ENCODE measurements at regions not wholly inside any gene's neighbourhood (a gene's known extent, or its start where the extent isn't known, plus 50 kb on each side); places are given as distances from the start of the nearest gene placed in this dataset.

DNA sequence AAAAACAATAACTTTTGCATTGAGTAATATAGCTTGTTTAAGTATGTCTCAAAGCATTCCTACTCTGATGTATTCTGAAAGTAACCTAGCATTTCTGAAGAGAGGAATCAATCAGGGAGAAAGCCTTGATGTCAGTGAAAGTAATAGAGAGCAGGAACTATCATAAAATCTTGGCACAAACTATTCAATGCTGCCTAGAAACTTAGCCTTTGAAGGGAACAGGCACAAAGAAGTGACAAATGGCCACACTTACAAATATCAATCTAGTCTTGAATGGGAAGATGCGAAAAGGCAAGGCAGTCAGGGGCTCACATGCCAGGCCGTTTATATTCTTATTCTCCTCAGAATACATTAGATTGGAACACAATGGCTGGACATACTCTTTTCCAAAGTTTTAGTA lies 576.5 kb upstream of the ANO3 start:
- TF ChIP-seq, protein P1, sequence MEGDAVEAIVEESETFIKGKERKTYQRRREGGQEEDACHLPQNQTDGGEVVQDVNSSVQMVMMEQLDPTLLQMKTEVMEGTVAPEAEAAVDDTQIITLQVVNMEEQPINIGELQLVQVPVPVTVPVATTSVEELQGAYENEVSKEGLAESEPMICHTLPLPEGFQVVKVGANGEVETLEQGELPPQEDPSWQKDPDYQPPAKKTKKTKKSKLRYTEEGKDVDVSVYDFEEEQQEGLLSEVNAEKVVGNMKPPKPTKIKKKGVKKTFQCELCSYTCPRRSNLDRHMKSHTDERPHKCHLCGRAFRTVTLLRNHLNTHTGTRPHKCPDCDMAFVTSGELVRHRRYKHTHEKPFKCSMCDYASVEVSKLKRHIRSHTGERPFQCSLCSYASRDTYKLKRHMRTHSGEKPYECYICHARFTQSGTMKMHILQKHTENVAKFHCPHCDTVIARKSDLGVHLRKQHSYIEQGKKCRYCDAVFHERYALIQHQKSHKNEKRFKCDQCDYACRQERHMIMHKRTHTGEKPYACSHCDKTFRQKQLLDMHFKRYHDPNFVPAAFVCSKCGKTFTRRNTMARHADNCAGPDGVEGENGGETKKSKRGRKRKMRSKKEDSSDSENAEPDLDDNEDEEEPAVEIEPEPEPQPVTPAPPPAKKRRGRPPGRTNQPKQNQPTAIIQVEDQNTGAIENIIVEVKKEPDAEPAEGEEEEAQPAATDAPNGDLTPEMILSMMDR (conservative IDR thresholded peaks at IDR 0.05; ENCODE audit: low read depth in 2 of 2) = no peak
- TF ChIP-seq EZH2 (IDR thresholded peaks at IDR 0.05; ENCODE audit: low read depth, unreplicated experiment) (no peak), CREB1 (CRISPR knock-in tag; IDR thresholded peaks at IDR 0.05; ENCODE audit: low read depth) (no peak), POLR2AphosphoS5 (IDR thresholded peaks at IDR 0.05; ENCODE audit: low read depth) (no peak), ZNF114 (CRISPR knock-in tag; IDR thresholded peaks at IDR 0.05) (no peak), JUNB (IDR thresholded peaks at IDR 0.05; ENCODE audit: unreplicated experiment) (no peak), EZH2phosphoT487 (IDR thresholded peaks at IDR 0.05; ENCODE audit: unreplicated experiment) (no peak), NANOG (IDR thresholded peaks at IDR 0.05; ENCODE audit: borderline replicate concordance) (no peak), ZNF331 (CRISPR knock-in tag; IDR thresholded peaks at IDR 0.05; ENCODE audit: low read depth) (no peak)
- TF ChIP-seq, protein P2, sequence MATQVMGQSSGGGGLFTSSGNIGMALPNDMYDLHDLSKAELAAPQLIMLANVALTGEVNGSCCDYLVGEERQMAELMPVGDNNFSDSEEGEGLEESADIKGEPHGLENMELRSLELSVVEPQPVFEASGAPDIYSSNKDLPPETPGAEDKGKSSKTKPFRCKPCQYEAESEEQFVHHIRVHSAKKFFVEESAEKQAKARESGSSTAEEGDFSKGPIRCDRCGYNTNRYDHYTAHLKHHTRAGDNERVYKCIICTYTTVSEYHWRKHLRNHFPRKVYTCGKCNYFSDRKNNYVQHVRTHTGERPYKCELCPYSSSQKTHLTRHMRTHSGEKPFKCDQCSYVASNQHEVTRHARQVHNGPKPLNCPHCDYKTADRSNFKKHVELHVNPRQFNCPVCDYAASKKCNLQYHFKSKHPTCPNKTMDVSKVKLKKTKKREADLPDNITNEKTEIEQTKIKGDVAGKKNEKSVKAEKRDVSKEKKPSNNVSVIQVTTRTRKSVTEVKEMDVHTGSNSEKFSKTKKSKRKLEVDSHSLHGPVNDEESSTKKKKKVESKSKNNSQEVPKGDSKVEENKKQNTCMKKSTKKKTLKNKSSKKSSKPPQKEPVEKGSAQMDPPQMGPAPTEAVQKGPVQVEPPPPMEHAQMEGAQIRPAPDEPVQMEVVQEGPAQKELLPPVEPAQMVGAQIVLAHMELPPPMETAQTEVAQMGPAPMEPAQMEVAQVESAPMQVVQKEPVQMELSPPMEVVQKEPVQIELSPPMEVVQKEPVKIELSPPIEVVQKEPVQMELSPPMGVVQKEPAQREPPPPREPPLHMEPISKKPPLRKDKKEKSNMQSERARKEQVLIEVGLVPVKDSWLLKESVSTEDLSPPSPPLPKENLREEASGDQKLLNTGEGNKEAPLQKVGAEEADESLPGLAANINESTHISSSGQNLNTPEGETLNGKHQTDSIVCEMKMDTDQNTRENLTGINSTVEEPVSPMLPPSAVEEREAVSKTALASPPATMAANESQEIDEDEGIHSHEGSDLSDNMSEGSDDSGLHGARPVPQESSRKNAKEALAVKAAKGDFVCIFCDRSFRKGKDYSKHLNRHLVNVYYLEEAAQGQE (IDR thresholded peaks at IDR 0.05; ENCODE audit: unreplicated experiment) = no peak
- TF ChIP-seq, protein P3, sequence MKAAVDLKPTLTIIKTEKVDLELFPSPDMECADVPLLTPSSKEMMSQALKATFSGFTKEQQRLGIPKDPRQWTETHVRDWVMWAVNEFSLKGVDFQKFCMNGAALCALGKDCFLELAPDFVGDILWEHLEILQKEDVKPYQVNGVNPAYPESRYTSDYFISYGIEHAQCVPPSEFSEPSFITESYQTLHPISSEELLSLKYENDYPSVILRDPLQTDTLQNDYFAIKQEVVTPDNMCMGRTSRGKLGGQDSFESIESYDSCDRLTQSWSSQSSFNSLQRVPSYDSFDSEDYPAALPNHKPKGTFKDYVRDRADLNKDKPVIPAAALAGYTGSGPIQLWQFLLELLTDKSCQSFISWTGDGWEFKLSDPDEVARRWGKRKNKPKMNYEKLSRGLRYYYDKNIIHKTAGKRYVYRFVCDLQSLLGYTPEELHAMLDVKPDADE (IDR thresholded peaks at IDR 0.05) = no peak
- TF ChIP-seq, protein P4, sequence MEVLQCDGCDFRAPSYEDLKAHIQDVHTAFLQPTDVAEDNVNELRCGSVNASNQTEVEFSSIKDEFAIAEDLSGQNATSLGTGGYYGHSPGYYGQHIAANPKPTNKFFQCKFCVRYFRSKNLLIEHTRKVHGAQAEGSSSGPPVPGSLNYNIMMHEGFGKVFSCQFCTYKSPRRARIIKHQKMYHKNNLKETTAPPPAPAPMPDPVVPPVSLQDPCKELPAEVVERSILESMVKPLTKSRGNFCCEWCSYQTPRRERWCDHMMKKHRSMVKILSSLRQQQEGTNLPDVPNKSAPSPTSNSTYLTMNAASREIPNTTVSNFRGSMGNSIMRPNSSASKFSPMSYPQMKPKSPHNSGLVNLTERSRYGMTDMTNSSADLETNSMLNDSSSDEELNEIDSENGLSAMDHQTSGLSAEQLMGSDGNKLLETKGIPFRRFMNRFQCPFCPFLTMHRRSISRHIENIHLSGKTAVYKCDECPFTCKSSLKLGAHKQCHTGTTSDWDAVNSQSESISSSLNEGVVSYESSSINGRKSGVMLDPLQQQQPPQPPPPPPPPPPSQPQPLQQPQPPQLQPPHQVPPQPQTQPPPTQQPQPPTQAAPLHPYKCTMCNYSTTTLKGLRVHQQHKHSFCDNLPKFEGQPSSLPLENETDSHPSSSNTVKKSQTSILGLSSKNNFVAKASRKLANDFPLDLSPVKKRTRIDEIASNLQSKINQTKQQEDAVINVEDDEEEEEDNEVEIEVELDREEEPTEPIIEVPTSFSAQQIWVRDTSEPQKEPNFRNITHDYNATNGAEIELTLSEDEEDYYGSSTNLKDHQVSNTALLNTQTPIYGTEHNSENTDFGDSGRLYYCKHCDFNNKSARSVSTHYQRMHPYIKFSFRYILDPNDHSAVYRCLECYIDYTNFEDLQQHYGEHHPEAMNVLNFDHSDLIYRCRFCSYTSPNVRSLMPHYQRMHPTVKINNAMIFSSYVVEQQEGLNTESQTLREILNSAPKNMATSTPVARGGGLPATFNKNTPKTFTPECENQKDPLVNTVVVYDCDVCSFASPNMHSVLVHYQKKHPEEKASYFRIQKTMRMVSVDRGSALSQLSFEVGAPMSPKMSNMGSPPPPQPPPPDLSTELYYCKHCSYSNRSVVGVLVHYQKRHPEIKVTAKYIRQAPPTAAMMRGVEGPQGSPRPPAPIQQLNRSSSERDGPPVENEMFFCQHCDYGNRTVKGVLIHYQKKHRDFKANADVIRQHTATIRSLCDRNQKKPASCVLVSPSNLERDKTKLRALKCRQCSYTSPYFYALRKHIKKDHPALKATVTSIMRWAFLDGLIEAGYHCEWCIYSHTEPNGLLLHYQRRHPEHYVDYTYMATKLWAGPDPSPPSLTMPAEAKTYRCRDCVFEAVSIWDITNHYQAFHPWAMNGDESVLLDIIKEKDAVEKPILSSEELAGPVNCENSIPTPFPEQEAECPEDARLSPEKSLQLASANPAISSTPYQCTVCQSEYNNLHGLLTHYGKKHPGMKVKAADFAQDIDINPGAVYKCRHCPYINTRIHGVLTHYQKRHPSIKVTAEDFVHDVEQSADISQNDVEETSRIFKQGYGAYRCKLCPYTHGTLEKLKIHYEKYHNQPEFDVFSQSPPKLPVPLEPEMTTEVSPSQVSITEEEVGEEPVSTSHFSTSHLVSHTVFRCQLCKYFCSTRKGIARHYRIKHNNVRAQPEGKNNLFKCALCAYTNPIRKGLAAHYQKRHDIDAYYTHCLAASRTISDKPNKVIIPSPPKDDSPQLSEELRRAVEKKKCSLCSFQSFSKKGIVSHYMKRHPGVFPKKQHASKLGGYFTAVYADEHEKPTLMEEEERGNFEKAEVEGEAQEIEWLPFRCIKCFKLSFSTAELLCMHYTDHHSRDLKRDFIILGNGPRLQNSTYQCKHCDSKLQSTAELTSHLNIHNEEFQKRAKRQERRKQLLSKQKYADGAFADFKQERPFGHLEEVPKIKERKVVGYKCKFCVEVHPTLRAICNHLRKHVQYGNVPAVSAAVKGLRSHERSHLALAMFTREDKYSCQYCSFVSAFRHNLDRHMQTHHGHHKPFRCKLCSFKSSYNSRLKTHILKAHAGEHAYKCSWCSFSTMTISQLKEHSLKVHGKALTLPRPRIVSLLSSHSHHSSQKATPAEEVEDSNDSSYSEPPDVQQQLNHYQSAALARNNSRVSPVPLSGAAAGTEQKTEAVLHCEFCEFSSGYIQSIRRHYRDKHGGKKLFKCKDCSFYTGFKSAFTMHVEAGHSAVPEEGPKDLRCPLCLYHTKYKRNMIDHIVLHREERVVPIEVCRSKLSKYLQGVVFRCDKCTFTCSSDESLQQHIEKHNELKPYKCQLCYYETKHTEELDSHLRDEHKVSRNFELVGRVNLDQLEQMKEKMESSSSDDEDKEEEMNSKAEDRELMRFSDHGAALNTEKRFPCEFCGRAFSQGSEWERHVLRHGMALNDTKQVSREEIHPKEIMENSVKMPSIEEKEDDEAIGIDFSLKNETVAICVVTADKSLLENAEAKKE (CRISPR knock-in tag; IDR thresholded peaks at IDR 0.05) = no peak

Data from GM23338 (cell line).